ENCODE measurements at regions not wholly inside any gene's neighbourhood (a gene's known extent, or its start where the extent isn't known, plus 50 kb on each side); places are given as distances from the start of the nearest gene placed in this dataset.

GRCh38 chr1:96296991-96297390 is 424.6 kb upstream of the PTBP2 start:
- ChIA-PET CTCF (interaction anchor here (1.0 kb wide), 1 partner anchor 13 kb away, joined by 3 read pairs; no protein-coding TSS in a partner anchor), POLR2A (no interaction called here)
- Histone ChIP-seq H3K27ac (ENCODE audit: extremely low read depth, low read depth, low read length) (no peak overlapping the region), H3K36me3 (ENCODE audit: control insufficient read depth in 2 of 2, insufficient read depth in 1 of 2, low read length in 2 of 2) (no peaks in the 10 kb centered on the region), H3K9me3 (ENCODE audit: control insufficient read depth, insufficient read depth, low read depth, low read length) (no peaks in the 10 kb centered on the region), H3K4me3 (ENCODE audit: low read depth, low read length) (no peak overlapping the region), H3K4me1 (ENCODE audit: control insufficient read depth, insufficient read depth, low read length) (no peaks in the 10 kb centered on the region)
- TF ChIP-seq ZNF707 (tag by site-specific recombination; IDR thresholded peaks at IDR 0.05) = no peak
- no peak for TF ChIP-seq ZNF2 (tag by site-specific recombination; IDR thresholded peaks at IDR 0.05)

DNA sequence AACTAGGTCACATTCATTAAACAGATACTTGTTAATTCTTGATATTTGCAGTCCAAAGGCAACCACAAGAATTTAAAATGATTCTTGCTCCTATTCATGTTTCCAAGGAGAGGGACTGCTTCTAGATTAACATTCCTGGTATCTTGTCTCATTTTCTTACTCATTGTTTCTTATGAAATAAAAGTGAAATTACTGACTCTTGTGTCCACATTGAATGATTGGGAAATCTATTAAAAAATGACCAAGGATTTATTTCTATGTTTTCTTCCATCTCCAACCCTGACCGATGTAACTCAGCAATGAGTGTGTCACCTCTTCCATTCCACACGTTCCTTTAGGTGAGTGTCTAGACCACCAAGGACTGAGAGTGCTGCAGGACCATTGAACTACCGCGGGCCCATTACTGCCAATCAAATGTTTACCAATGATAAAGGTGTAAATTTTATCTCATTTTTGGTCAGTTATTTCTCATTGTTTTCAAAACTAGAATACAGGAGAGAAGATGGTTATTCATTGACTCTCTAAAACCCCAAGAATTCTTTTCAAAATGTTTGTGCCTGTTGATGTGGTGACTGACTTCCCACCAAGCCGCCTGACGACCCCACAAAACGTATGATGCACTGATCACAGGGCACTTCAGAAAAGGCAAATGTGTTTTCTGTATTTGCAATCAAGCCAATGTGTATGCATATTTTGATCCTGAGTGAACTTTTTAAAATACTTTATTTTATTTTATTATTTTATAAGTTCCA is 414.6 kb upstream of the PTBP2 start:
- H3K36me3 ChIP-seq (ENCODE audit: control insufficient read depth in 2 of 2, insufficient read depth in 1 of 2, low read length in 2 of 2) = no peaks in the 10 kb centered on the region
- POLR2A ChIA-PET = no interaction called here
- no peak overlapping the region for H3K4me3 ChIP-seq (ENCODE audit: low read depth, low read length)
- no peaks in the 10 kb centered on the region for H3K9me3 ChIP-seq (ENCODE audit: control insufficient read depth, insufficient read depth, low read depth, low read length)
- no peaks in the 10 kb centered on the region for H3K4me1 ChIP-seq (ENCODE audit: control insufficient read depth, insufficient read depth, low read length)
- H3K27ac ChIP-seq (ENCODE audit: extremely low read depth, low read depth, low read length) = no peak overlapping the region
- CTCF ChIA-PET = no interaction called here
- TF ChIP-seq ZNF404 (tag by site-specific recombination; IDR thresholded peaks at IDR 0.05) (no peak), ZNF623 (tag by site-specific recombination; IDR thresholded peaks at IDR 0.05) (no peak), ZNF596 (tag by site-specific recombination; IDR thresholded peaks at IDR 0.05) (no peak), ZNF837 (tag by site-specific recombination; IDR thresholded peaks at IDR 0.05) (no peak), ZNF654 (tag by site-specific recombination; IDR thresholded peaks at IDR 0.05; ENCODE audit: low read depth) (no peak), ZNF629 (tag by site-specific recombination; IDR thresholded peaks at IDR 0.05) (no peak), SP3 (tag by site-specific recombination; IDR thresholded peaks at IDR 0.05) (no peak), BCL11B (tag by site-specific recombination; IDR thresholded peaks at IDR 0.05; ENCODE audit: low read depth) (no peak), INSM2 (tag by site-specific recombination; IDR thresholded peaks at IDR 0.05) (no peak), ZSCAN23 (tag by site-specific recombination; IDR thresholded peaks at IDR 0.05) (no peak), TSHZ1 (tag by site-specific recombination; IDR thresholded peaks at IDR 0.05; ENCODE audit: borderline replicate concordance) (no peak), ZFP69B (tag by site-specific recombination; IDR thresholded peaks at IDR 0.05) (no peak), ZSCAN16 (tag by site-specific recombination; IDR thresholded peaks at IDR 0.05) (no peak), ZNF48 (tag by site-specific recombination; IDR thresholded peaks at IDR 0.05) (no peak), ZNF112 (tag by site-specific recombination; IDR thresholded peaks at IDR 0.05) (no peak), ZNF266 (tag by site-specific recombination; IDR thresholded peaks at IDR 0.05; ENCODE audit: low read depth) (no peak), ZNF221 (tag by site-specific recombination; IDR thresholded peaks at IDR 0.05; ENCODE audit: borderline replicate concordance) (no peak)
- TF ChIP-seq, protein P1, sequence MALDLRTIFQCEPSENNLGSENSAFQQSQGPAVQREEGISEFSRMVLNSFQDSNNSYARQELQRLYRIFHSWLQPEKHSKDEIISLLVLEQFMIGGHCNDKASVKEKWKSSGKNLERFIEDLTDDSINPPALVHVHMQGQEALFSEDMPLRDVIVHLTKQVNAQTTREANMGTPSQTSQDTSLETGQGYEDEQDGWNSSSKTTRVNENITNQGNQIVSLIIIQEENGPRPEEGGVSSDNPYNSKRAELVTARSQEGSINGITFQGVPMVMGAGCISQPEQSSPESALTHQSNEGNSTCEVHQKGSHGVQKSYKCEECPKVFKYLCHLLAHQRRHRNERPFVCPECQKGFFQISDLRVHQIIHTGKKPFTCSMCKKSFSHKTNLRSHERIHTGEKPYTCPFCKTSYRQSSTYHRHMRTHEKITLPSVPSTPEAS (tag by site-specific recombination; IDR thresholded peaks at IDR 0.05) = no peak
- TF ChIP-seq, protein P2, sequence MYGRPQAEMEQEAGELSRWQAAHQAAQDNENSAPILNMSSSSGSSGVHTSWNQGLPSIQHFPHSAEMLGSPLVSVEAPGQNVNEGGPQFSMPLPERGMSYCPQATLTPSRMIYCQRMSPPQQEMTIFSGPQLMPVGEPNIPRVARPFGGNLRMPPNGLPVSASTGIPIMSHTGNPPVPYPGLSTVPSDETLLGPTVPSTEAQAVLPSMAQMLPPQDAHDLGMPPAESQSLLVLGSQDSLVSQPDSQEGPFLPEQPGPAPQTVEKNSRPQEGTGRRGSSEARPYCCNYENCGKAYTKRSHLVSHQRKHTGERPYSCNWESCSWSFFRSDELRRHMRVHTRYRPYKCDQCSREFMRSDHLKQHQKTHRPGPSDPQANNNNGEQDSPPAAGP (tag by site-specific recombination; IDR thresholded peaks at IDR 0.05) = no peak
- TF ChIP-seq, protein P3, sequence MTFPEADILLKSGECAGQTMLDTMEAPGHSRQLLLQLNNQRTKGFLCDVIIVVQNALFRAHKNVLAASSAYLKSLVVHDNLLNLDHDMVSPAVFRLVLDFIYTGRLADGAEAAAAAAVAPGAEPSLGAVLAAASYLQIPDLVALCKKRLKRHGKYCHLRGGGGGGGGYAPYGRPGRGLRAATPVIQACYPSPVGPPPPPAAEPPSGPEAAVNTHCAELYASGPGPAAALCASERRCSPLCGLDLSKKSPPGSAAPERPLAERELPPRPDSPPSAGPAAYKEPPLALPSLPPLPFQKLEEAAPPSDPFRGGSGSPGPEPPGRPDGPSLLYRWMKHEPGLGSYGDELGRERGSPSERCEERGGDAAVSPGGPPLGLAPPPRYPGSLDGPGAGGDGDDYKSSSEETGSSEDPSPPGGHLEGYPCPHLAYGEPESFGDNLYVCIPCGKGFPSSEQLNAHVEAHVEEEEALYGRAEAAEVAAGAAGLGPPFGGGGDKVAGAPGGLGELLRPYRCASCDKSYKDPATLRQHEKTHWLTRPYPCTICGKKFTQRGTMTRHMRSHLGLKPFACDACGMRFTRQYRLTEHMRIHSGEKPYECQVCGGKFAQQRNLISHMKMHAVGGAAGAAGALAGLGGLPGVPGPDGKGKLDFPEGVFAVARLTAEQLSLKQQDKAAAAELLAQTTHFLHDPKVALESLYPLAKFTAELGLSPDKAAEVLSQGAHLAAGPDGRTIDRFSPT (tag by site-specific recombination; IDR thresholded peaks at IDR 0.05) = no peak

Measured in HEK293 (cell line).